ENCODE measurements at regions not wholly inside any gene's neighbourhood (a gene's known extent, or its start where the extent isn't known, plus 50 kb on each side); places are given as distances from the start of the nearest gene placed in this dataset.

DNA sequence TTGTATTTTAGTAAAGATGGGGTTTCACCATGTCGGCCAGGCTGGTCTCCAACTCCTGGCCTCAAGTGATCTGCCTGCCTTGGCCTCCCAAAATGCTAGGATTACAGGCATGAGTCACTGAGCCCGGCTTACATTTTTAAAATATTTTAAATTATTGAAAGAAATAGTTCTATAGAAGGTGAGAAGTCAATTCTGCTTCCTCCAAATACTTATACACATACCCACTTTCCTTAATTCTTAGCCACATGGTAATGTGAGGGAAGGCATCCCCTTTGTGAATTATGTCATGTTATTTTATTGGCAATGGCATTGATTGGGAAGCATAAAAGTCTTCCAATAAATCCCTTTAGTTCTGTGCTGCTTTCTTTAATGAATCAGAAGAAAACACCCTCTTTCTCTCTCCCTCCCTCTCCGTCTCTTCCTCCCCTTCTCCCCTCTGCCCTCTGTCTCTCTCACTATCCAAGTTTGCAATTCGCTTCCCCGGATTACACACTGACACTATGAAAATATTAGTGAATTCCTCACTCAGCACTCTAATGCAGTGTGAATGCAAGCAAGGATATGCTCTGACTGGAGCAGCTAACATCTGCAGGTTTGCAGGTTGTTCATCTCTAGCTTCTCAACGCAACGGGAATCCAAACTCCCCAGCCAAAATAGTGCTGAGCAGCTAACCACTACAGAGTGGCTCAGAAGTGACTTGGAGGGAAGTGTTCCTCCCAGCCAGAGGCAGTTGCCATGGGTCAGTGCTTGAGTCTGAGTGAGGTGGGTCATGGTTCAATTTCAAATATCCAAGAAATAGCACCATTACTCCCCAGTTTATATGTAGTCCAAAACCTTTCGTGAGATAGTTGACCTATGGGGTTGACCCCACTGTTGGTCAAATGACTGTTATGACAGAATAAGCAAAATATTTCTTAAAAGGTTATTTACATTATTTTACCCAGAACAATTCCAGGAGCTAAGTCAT is 77.8 kb upstream of the CD55 start:
- TF ChIP-seq, protein P1, sequence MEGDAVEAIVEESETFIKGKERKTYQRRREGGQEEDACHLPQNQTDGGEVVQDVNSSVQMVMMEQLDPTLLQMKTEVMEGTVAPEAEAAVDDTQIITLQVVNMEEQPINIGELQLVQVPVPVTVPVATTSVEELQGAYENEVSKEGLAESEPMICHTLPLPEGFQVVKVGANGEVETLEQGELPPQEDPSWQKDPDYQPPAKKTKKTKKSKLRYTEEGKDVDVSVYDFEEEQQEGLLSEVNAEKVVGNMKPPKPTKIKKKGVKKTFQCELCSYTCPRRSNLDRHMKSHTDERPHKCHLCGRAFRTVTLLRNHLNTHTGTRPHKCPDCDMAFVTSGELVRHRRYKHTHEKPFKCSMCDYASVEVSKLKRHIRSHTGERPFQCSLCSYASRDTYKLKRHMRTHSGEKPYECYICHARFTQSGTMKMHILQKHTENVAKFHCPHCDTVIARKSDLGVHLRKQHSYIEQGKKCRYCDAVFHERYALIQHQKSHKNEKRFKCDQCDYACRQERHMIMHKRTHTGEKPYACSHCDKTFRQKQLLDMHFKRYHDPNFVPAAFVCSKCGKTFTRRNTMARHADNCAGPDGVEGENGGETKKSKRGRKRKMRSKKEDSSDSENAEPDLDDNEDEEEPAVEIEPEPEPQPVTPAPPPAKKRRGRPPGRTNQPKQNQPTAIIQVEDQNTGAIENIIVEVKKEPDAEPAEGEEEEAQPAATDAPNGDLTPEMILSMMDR (conservative IDR thresholded peaks at IDR 0.05): no peak
- no peak for TF ChIP-seq ZFX (IDR thresholded peaks at IDR 0.05)
